Calu3 (cell line): ENCODE measurements at regions not wholly inside any gene's neighbourhood (a gene's known extent, or its start where the extent isn't known, plus 50 kb on each side); places are given as distances from the start of the nearest gene placed in this dataset.
A peak's percentile ranks its signal among the peaks of the same experiment; 100 is the strongest.

Experiments
- BruUV-seq: library from RNA; stranded (reverse); fragments of 400-500 nt; replicated peaks from 2 replicates; lab custom pipeline; 2021; lab: Mats Ljungman, UMichigan
- CTCF ChIA-PET: fragments of 300-600 bp; sonication (Branson Sonifier 250); formaldehyde crosslinking; loops from one replicate; lab custom pipeline; 2022; ENCODE audit warnings: antibody characterized with exemption; lab: Charles Lee
- DNase-seq: peaks from one replicate; pipeline ENCODE4 v3.0.0; 2022
- H3K27ac Mint-ChIP-seq: one replicate; pipeline ENCODE4 v1.8.0; 2022; ENCODE audit warnings: mixed read lengths; ENCODE audit not compliant: unreplicated experiment
- H3K27me3 Mint-ChIP-seq: one replicate; pipeline ENCODE4 v1.8.0; 2022; ENCODE audit warnings: mixed read lengths; ENCODE audit not compliant: unreplicated experiment
- H3K36me3 Mint-ChIP-seq: one replicate; pipeline ENCODE4 v1.8.0; 2022; ENCODE audit warnings: mild to moderate bottlenecking, moderate library complexity, mixed read lengths; ENCODE audit not compliant: insufficient read depth, unreplicated experiment
- H3K4me1 Mint-ChIP-seq: one replicate; pipeline ENCODE4 v1.8.0; 2022; ENCODE audit warnings: mild to moderate bottlenecking, low read depth, mixed read lengths; ENCODE audit not compliant: unreplicated experiment
- H3K4me3 Mint-ChIP-seq: one replicate; pipeline ENCODE4 v1.8.0; 2022; ENCODE audit warnings: mild to moderate bottlenecking, low read depth, moderate library complexity, mixed read lengths; ENCODE audit not compliant: unreplicated experiment
- H3K9me3 Mint-ChIP-seq: one replicate; pipeline ENCODE4 v1.8.0; 2022; ENCODE audit warnings: low read depth, mixed read lengths; ENCODE audit not compliant: unreplicated experiment
- intact Hi-C: fragments of 100-400 bp; cut with micrococcal nuclease; formaldehyde crosslinking; loops from one replicate; pipeline ENCODE4 v1.10.0; 2022; ENCODE audit not compliant: unreplicated experiment
- TF ChIP-seq, protein P1 (sequence below): fragments of 200-600 bp; IDR thresholded peaks from one replicate; pipeline ENCODE4 v1.8.0; 2022; ENCODE audit warnings: antibody characterized with exemption; ENCODE audit not compliant: unreplicated experiment

DNA sequence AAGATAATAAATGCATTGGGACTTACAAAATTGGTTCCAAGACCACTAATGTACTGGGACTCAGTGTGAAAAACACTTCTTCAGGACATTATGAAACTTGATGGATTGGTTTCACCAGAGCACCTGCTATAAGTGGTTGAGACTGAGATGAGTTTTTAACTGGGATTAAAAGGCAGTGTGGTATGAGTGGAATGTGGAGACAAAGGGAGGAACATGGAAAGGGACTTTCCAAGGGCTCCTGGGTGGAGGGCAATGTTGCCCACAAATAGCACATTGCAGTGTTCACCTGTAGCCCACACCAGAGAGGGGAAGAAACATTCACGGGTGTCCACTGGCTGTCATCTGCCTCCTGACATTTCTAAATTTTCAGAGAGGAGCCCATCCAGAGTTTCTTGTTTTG, 253.3 kb upstream of the TANK start:
- peak overlapping the region; percentile 54 for H3K27ac Mint-ChIP-seq
- H3K4me1 Mint-ChIP-seq, result peaks cover 32% of the 10 kb centered on the region
- no peak overlapping the region for H3K4me3 Mint-ChIP-seq
- BruUV-seq, result no TSS peak
- intact Hi-C loops, result no loop called here
- H3K36me3 Mint-ChIP-seq, result no peaks in the 10 kb centered on the region
- H3K9me3 Mint-ChIP-seq, result no peaks in the 10 kb centered on the region
- TF ChIP-seq, protein P1, sequence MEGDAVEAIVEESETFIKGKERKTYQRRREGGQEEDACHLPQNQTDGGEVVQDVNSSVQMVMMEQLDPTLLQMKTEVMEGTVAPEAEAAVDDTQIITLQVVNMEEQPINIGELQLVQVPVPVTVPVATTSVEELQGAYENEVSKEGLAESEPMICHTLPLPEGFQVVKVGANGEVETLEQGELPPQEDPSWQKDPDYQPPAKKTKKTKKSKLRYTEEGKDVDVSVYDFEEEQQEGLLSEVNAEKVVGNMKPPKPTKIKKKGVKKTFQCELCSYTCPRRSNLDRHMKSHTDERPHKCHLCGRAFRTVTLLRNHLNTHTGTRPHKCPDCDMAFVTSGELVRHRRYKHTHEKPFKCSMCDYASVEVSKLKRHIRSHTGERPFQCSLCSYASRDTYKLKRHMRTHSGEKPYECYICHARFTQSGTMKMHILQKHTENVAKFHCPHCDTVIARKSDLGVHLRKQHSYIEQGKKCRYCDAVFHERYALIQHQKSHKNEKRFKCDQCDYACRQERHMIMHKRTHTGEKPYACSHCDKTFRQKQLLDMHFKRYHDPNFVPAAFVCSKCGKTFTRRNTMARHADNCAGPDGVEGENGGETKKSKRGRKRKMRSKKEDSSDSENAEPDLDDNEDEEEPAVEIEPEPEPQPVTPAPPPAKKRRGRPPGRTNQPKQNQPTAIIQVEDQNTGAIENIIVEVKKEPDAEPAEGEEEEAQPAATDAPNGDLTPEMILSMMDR, result no peak
- CTCF ChIA-PET, result no interaction called here
- DNase-seq, result peak; percentile 28
- H3K27me3 Mint-ChIP-seq, result no peaks in the 10 kb centered on the region

DNA sequence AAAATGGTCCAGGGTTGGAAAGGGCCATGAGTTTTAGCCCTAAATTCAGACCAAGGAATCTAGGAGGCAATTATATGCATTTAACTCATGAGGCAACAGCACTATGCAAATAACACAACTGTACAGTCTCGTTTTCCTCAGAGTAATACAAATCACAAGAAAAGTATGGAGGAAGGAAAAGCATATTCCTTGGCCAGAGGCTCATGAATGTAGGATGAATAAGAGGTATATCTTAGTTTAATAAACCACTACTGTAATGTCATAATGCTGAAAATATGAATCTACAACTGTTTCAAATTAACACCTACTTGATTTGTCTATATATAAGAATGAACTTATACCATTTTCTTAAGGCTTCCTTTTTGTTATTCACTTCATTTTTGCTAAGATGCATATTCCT, 252.5 kb upstream of the TANK start:
- no peak for DNase-seq
- H3K4me1 Mint-ChIP-seq, result peaks cover 31% of the 10 kb centered on the region

DNA sequence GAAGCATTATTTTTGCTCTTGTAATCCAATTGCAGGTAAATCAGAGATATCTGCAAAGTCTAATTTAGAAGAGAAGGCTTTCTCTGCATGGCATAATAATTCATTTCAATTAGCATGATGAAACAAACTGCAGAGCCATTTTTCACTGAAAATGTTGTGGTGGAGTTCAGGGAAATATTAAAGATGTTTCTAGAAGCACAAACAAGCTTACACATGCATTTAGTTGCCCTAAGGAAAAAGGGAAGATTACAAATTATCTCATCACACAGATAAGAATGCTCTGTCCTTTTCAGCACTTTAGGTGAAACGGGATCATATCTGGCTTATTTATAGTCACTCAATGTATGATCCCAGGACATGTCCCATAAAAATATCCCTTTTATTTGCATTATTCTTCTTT, 252.1 kb upstream of the TANK start:
- BruUV-seq, result no TSS peak
- peaks cover 27% of the 10 kb centered on the region for H3K4me1 Mint-ChIP-seq

More for the DNA sequence above, 252.5 kb upstream of the TANK start:
- TF ChIP-seq, protein P1, result no peak
- no TSS peak for BruUV-seq
- Mint-ChIP-seq H3K36me3 (no peaks in the 10 kb centered on the region), H3K27ac (no peak overlapping the region), H3K27me3 (no peaks in the 10 kb centered on the region), H3K9me3 (no peaks in the 10 kb centered on the region), H3K4me3 (no peak overlapping the region)
- intact Hi-C loops, result no loop called here
- CTCF ChIA-PET, result no interaction called here

DNA sequence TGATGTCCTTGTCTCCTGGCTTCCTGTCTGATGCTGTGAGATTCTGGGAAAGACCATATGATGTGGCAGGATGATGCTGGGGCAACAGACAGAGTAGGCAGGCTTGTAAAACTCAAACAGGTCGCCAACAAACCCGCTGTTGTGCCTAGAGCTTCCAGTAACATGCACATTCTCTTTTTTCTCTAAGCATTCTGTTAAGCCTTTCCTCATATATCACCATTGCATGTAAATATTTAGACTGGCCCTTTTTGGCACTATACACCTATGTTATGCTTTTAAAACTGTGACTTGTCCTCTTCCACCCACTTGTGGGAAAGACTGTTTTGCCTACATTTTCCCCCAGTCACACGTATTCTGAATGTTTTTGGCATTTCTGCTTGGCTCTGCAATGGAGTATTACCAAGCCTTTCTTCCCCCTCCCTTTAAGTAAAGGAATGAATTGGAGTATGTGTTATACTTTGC, 250.4 kb upstream of the TANK start:
- BruUV-seq, result no TSS peak
- CTCF ChIA-PET, result no interaction called here
- DNase-seq, result no peak
- intact Hi-C loops, result no loop called here
- H3K27me3 Mint-ChIP-seq, result no peaks in the 10 kb centered on the region
- no peak overlapping the region for H3K27ac Mint-ChIP-seq
- no peaks in the 10 kb centered on the region for H3K36me3 Mint-ChIP-seq
- H3K4me1 Mint-ChIP-seq, result peaks cover 18% of the 10 kb centered on the region
- H3K9me3 Mint-ChIP-seq, result no peaks in the 10 kb centered on the region
- TF ChIP-seq, protein P1, result no peak
- no peak overlapping the region for H3K4me3 Mint-ChIP-seq

More for the DNA sequence above, 252.1 kb upstream of the TANK start:
- TF ChIP-seq, protein P1, result no peak
- Mint-ChIP-seq H3K36me3 (no peaks in the 10 kb centered on the region), H3K27ac (no peak overlapping the region), H3K4me3 (no peak overlapping the region), H3K27me3 (no peaks in the 10 kb centered on the region), H3K9me3 (no peaks in the 10 kb centered on the region)
- intact Hi-C loops, result no loop called here
- DNase-seq, result no peak
- CTCF ChIA-PET, result no interaction called here
